Cardiac muscle cell (in vitro differentiated cells and primary cell): ENCODE measurements at regions not wholly inside any gene's neighbourhood (a gene's known extent, or its start where the extent isn't known, plus 50 kb on each side); places are given as distances from the start of the nearest gene placed in this dataset.

Experiments
- DNase-seq, 2 donors: peaks; one replicate each; pipeline versions ENCODE4 v3.0.0 to v3.0.0-alpha.2; 2010 to 2017; ENCODE audit warnings: low read depth in 1 of 2, low spot score in 1 of 2
- H3K27ac ChIP-seq: fragments of 200-600 bp; sonication (generic); 2 replicates; pipeline ENCODE4 v1.5.1; 2016
- H3K27me3 ChIP-seq: fragments of 200-600 bp; sonication (generic); 2 replicates; pipeline ENCODE4 v1.6.0; 2016; ENCODE audit warnings: control low read depth
- H3K36me3 ChIP-seq: fragments of 200-600 bp; sonication (generic); 2 replicates; pipeline ENCODE4 v1.5.1; 2016; ENCODE audit warnings: control low read depth
- H3K4me1 ChIP-seq: fragments of 200-600 bp; sonication (generic); 2 replicates; pipeline ENCODE4 v1.8.1; 2017; ENCODE audit warnings: low read depth, mild to moderate bottlenecking, mixed run types
- H3K4me3 ChIP-seq: fragments of 200-600 bp; sonication (generic); 2 replicates; pipeline ENCODE4 v1.5.1; 2016; ENCODE audit warnings: mild to moderate bottlenecking
- H3K9me3 ChIP-seq: fragments of 200-600 bp; sonication (generic); 2 replicates; pipeline ENCODE4 v1.5.1; 2017; ENCODE audit warnings: low read depth, mild to moderate bottlenecking, control low read depth
- CTCF ChIP-seq: IDR thresholded peaks from 2 replicates; pipeline ENCODE4 v1.5.1; 2012; ENCODE audit warnings: low read depth, mild to moderate bottlenecking, low read length

GRCh38 chr14:71468701-71469100, 463.5 kb upstream of the RGS6 start:
- no peak overlapping the region for H3K27ac ChIP-seq
- H3K36me3 ChIP-seq = no peaks in the 10 kb centered on the region
- no peaks in the 10 kb centered on the region for H3K9me3 ChIP-seq
- TF ChIP-seq CTCF = no peak
- DNase-seq = no peak
- H3K4me1 ChIP-seq = no peaks in the 10 kb centered on the region
- no peak overlapping the region for H3K4me3 ChIP-seq
- H3K27me3 ChIP-seq = no peaks in the 10 kb centered on the region

DNA sequence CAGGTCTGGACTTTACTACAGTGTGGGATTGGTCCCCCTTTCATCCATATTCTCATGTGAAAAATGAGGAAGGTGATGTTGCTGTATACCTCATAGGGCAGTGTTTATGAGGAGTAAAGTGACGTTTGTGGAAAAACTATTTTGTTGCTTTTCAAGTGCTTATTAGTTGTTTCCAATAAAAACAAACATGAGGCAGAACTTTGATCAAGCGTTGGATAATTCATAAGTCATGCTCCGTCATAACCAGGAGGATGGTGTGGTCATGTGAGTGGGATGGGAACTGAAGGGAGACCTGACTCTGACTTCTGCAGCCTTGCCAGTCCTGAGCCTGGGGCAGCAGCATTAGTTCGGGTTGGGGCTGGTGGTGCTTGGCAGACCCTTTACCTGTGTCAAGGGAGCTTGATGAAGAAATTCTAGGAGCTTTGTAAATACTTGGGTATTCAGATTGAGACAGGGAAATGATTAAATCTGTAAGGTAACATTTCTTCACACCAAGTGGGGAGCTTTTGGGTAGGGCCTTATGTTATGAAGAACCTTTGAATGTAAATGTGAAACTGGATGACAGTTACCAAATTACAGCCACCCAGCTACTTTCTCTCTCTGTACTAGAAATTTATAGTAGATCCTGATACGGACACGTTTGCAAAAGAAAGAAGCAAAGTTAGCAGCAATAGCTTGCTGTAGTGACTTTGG, 462.4 kb upstream of the RGS6 start:
- TF ChIP-seq CTCF = no peak
- no peaks in the 10 kb centered on the region for H3K9me3 ChIP-seq
- peak overlapping the region; percentile 38 for H3K27ac ChIP-seq
- no peak overlapping the region for H3K4me3 ChIP-seq
- H3K36me3 ChIP-seq = no peaks in the 10 kb centered on the region
- DNase-seq = no peak
- no peaks in the 10 kb centered on the region for H3K4me1 ChIP-seq
- no peaks in the 10 kb centered on the region for H3K27me3 ChIP-seq

GRCh38 chr14:71471634-71472355, 460.4 kb upstream of the RGS6 start:
- no peaks in the 10 kb centered on the region for H3K4me1 ChIP-seq
- H3K27ac ChIP-seq = no peak overlapping the region
- no peak for TF ChIP-seq CTCF
- no peaks in the 10 kb centered on the region for H3K36me3 ChIP-seq
- H3K4me3 ChIP-seq = no peak overlapping the region
- H3K9me3 ChIP-seq = no peaks in the 10 kb centered on the region
- no peaks in the 10 kb centered on the region for H3K27me3 ChIP-seq
- DNase-seq = no peak

DNA sequence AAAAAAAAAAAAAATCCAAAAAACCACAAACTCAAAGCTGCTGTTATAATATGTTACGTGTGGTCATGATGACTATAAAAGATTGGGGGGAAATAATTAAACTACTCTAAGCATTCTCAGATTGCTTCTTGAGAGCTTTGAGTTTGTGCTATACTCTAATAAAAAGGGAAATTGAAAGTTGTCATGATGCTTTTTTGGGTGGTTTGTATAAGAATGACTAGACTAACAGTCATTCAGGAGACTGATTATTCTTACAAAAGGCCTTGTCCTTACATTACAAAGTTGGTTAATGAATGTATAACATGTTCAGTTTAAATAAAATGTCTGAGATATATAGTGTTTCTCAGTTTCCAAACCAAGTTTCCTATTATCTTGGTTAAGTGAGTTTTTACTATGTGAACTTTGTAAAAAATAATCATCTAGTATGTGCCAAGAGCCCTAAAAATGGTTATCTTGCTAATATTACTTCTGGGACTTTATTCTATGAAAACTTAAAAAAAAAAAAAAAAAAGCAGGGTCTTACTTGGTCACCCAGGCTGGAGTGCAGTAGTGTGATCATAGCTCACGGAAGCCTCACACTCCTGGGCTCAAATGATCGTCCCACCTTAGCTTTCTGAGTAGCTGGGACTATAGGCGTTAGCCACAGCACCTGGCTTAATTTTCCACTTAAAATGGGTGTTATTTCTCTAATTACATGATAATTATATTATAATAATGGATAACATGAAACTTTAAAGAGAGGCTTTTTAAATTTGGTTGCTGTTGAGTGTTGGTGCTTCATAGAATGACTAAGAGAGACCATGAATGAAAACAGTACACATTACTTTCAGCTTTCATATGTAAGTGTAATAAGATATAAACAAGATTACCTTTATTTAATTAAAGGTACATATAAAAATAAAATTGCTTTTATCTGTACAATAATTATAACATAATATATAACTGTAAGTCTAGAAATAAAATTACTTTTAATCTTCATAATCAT, 459.6 kb upstream of the RGS6 start:
- no peak overlapping the region for H3K27ac ChIP-seq
- no peak for TF ChIP-seq CTCF
- no peak overlapping the region for H3K4me3 ChIP-seq
- peak in 1 of 2 donors; percentile 36 for DNase-seq
- H3K27me3 ChIP-seq = no peaks in the 10 kb centered on the region
- no peaks in the 10 kb centered on the region for H3K4me1 ChIP-seq
- H3K9me3 ChIP-seq = no peaks in the 10 kb centered on the region
- no peaks in the 10 kb centered on the region for H3K36me3 ChIP-seq

- H3K27me3 ChIP-seq = no peaks in the 10 kb centered on the region
- no peak overlapping the region for H3K4me3 ChIP-seq
- no peak for DNase-seq
- no peaks in the 10 kb centered on the region for H3K36me3 ChIP-seq
- no peaks in the 10 kb centered on the region for H3K9me3 ChIP-seq
- no peak overlapping the region for H3K27ac ChIP-seq
- no peak for TF ChIP-seq CTCF
- H3K4me1 ChIP-seq = no peaks in the 10 kb centered on the region
These were observed 458.4 kb upstream of the RGS6 start for GRCh38 chr14:71473843-71474242.
